ENCODE measurements at regions not wholly inside any gene's neighbourhood (a gene's known extent, or its start where the extent isn't known, plus 50 kb on each side); places are given as distances from the start of the nearest gene placed in this dataset.

DNA sequence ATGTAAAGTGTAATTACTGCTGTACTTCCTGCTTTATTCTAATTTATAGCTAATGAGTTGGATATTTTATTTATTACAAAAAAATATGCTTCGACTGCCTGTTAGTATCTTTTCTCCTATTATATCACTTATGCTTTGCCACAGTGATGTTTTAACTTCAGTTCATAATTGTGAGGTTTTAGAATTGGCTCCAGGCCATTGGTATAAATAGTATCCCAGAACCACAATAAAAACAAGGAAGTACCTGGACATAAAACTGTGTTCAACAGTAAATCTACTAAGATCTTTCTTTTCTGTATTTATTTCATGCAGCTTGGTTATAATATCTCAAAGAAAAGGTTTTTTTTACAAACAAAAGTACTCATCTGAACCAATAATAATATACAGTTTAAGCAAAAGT, 354.3 kb upstream of the CDH9 start:
- Histone ChIP-seq H3K18ac (ENCODE audit: extremely low read depth, low read length) (no peak overlapping the region), H3K36me3 (ENCODE audit: control insufficient read depth in 2 of 4, insufficient read depth in 4 of 4, low read length in 3 of 4) (no peaks in the 10 kb centered on the region), H3K27ac (ENCODE audit: low read depth, low read length) (no peak overlapping the region), H3K79me2 (ENCODE audit: control insufficient read depth in 1 of 2, insufficient read depth in 2 of 2, low read length in 2 of 2) (no peaks in the 10 kb centered on the region), H2AFZ (ENCODE audit: low read length) (no peak overlapping the region), H3K27me3 (replicated peaks in 1 of 4; ENCODE audit: control insufficient read depth in 3 of 4, extremely low read depth in 1 of 4, insufficient read depth in 3 of 4, low read length in 3 of 4) (no peaks in the 10 kb centered on the region), H2AK5ac (ENCODE audit: low read depth, low read length) (no peak overlapping the region), H3K4ac (replicated peaks; ENCODE audit: insufficient read length, low read depth, low read length) (no peak overlapping the region), H2BK15ac (ENCODE audit: low read length) (no peak overlapping the region), H3K4me2 (ENCODE audit: insufficient read depth in 1 of 2, low read depth in 2 of 2, low read length in 2 of 2) (no peak overlapping the region), H3K56ac (replicated peaks; ENCODE audit: insufficient read length, low read depth, low read length) (no peak overlapping the region), H3K9ac (replicated peaks in 1 of 4; ENCODE audit: extremely low read depth in 1 of 4, low read depth in 3 of 4, low read length in 3 of 4) (no peak overlapping the region), H3K23ac (ENCODE audit: insufficient read length) (no peak overlapping the region), H3K23me2 (ENCODE audit: low read depth, low read length) (no peaks in the 10 kb centered on the region; the same call in 1 of the 2 replicates), H4K5ac (ENCODE audit: insufficient read length, low read depth, low read length) (no peak overlapping the region), H3K4me1 (replicated peaks in 1 of 4; ENCODE audit: control insufficient read depth in 3 of 4, insufficient read depth in 4 of 4, low read length in 3 of 4) (0 out of 7 replicates have a peak, but pooled peaks cover 0 to 2% (median 0%) of the 10 kb centered on the region in 4 experiments), H4K20me1 (replicated peaks in 1 of 2; ENCODE audit: control insufficient read depth in 1 of 2, insufficient read depth in 2 of 2, low read length in 2 of 2) (no peaks in the 10 kb centered on the region), H3K14ac (ENCODE audit: insufficient read length) (no peak overlapping the region), H4K91ac (replicated peaks; ENCODE audit: insufficient read length, low read length) (no peak overlapping the region), H3K4me3 (ENCODE audit: extremely low read depth in 1 of 4, insufficient read depth in 2 of 4, low read depth in 3 of 4, low read length in 4 of 4) (no peak overlapping the region), H3K9me3 (ENCODE audit: insufficient read depth in 2 of 2, low read depth in 1 of 2, low read length in 1 of 2) (no peaks in the 10 kb centered on the region), H2BK12ac (ENCODE audit: low read depth, low read length) (no peak overlapping the region), H2BK120ac (replicated peaks; ENCODE audit: low read depth, low read length) (no peak overlapping the region), H3K79me1 (ENCODE audit: low read depth, low read length) (no peaks in the 10 kb centered on the region), H2BK20ac (ENCODE audit: low read length) (no peak overlapping the region), H4K8ac (ENCODE audit: extremely low read depth, insufficient read depth, low read length) (no peak overlapping the region), H2BK5ac (ENCODE audit: low read depth, low read length) (no peak overlapping the region)
- FAIRE-seq (no peak), DNase-seq (ENCODE audit: low read depth in 1 of 2, low spot score in 2 of 2) (no peak)
- ChIA-PET CTCF (ENCODE audit: partially characterized antibody) (no interaction called here), POLR2A (ENCODE audit: partially characterized antibody) (no interaction called here)
- 80% methylated on average over 1 of the region's 1 CpG; no CpG with 5 or more reads in 1 of the 2 experiments for WGBS, 2 experiments (ENCODE audit: extremely low coverage in 1 of 2, insufficient coverage in 1 of 2, insufficient read length in 1 of 2, insufficient replicate concordance in 2 of 2, low coverage in 1 of 2, low lambda C conversion rate in 2 of 2, missing lambda C conversion rate in 1 of 2)
- TF ChIP-seq CTBP2 (IDR thresholded peaks at IDR 0.05; ENCODE audit: borderline replicate concordance, insufficient read depth, insufficient read length, low read length) (no peak), FOSL1 (IDR thresholded peaks at IDR 0.05; ENCODE audit: insufficient read depth, low read depth, low read length) (no peak), POLR2A (IDR thresholded peaks at IDR 0.05; ENCODE audit: control extremely low read depth in 1 of 2, low read depth in 2 of 2, low read length in 2 of 2) (no peak), SIRT6 (IDR thresholded peaks at IDR 0.05; ENCODE audit: low read length) (no peak), RXRA (IDR thresholded peaks at IDR 0.05; ENCODE audit: insufficient read depth, low read depth, low read length) (no peak), JUN (IDR thresholded peaks at IDR 0.05; ENCODE audit: low read depth, low read length) (no peak), SIX5 (IDR thresholded peaks at IDR 0.05; ENCODE audit: low read depth, low read length) (no peak), SUZ12 (IDR thresholded peaks at IDR 0.05; ENCODE audit: low read length) (no peak), BACH1 (IDR thresholded peaks at IDR 0.05; ENCODE audit: low read length) (no peak), RAD21 (IDR thresholded peaks at IDR 0.05 in 1 of 2, conservative IDR thresholded peaks at IDR 0.05 in 1 of 2; ENCODE audit: low read depth in 2 of 2, low read length in 2 of 2) (no peak), KDM1A (IDR thresholded peaks at IDR 0.05; ENCODE audit: borderline replicate concordance, low read length) (no peak)
- TF ChIP-seq, protein P1, sequence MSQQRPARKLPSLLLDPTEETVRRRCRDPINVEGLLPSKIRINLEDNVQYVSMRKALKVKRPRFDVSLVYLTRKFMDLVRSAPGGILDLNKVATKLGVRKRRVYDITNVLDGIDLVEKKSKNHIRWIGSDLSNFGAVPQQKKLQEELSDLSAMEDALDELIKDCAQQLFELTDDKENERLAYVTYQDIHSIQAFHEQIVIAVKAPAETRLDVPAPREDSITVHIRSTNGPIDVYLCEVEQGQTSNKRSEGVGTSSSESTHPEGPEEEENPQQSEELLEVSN (IDR thresholded peaks at IDR 0.05): no peak
- TF ChIP-seq, protein P2, sequence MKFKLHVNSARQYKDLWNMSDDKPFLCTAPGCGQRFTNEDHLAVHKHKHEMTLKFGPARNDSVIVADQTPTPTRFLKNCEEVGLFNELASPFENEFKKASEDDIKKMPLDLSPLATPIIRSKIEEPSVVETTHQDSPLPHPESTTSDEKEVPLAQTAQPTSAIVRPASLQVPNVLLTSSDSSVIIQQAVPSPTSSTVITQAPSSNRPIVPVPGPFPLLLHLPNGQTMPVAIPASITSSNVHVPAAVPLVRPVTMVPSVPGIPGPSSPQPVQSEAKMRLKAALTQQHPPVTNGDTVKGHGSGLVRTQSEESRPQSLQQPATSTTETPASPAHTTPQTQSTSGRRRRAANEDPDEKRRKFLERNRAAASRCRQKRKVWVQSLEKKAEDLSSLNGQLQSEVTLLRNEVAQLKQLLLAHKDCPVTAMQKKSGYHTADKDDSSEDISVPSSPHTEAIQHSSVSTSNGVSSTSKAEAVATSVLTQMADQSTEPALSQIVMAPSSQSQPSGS (IDR thresholded peaks at IDR 0.05; ENCODE audit: low read length): no peak

All from H1 (cell line).